Occipital lobe (tissue), 1 donor: ENCODE measurements at regions not wholly inside any gene's neighbourhood (a gene's known extent, or its start where the extent isn't known, plus 50 kb on each side); places are given as distances from the start of the nearest gene placed in this dataset.
A peak's percentile ranks its signal among the peaks of the same experiment; 100 is the strongest.

Experiments used
- DNase-seq: peaks from one replicate; lab custom pipeline; 2025; lab: John Stamatoyannopoulos, UW

DNA sequence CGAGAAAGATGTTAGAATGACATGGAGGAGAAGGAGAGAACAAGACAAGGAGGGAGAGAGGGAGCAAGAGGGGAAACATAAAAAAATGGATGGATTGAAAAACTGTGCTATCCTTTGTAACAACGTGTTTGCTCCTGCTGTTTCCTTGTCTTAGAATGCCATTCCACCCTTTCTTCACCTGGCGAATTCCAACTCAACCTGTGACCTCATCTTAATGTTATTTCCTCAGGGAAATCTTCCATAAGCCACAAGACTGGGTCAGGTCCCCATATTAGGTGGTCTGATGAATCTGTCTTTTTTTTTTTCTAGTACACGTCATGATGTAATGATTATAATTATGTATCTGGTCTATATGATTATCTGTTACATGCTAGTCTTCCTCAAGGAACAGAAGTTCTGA is 195.0 kb upstream of the MAF start:
- DNase-seq: no peak

DNA sequence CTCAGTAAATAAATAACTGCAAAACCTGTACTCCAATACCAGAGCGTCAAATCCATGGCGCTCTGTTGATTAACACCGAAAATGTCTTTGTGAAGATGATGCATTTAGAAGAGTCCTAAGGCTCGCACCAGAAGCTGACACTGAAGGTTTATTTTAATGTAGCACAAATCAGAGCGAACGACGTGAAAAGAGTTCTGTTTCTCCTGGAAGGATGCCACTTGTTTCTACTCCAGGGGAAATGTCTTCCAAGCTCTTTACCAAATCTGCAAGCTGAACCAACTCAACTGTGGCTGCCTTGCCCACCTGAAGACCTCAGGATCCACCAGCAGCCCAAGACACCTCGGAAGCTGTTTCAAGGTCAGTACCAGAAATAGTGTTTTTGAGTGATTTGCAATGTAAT is 194.4 kb upstream of the MAF start:
- no peak for DNase-seq

DNA sequence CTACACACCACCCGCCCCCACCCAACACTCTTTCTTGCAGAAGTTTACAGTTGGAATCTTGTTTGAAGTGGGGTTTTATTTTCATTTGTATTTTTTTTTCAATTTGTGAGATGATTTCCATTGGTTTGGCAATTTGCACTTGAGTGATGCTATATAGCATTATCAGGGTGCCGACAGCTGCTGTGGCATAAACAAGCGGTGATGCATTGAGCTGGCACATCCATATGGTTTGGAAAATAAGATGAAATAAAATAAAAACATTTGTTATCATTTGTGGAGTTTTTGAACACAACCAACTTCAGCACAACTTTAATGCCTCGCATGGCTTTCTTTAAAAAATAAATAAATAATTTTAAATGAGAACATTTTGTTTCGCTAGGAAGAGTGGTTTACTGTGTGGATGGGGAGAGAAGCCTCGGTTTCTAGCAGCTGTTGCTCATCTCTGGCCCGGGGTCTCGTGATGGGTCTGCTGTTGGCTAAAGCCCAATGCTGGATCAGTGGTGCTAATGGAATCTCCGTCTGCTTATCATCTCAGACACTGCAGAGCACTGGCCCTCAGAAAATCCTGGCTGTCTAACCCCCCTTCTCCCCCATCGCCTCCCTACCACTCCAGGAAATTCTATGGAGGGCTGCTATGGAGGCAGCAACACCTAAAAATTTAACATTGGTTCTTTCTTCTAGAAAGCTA is 192.3 kb upstream of the MAF start:
- DNase-seq: no peak

DNA sequence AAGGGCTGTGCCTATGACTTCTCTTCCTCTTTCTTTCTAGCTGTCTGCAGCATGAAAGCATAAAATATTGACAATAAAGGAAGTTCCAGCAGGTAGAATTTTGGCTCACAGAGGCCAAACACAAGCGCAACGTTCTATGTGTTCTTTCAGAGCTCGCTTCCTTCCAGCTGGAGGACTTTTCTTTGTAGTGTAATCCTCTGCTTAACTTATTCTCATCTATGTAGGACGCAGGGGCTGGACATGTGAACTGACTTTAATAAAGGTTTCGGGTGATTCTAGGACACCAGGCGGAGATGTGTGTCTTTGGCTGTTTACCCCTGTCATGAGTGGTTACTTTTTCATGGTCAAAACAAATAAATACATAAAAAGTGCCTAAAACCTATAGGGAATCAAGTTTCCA is 191.5 kb upstream of the MAF start:
- no peak for DNase-seq

DNA sequence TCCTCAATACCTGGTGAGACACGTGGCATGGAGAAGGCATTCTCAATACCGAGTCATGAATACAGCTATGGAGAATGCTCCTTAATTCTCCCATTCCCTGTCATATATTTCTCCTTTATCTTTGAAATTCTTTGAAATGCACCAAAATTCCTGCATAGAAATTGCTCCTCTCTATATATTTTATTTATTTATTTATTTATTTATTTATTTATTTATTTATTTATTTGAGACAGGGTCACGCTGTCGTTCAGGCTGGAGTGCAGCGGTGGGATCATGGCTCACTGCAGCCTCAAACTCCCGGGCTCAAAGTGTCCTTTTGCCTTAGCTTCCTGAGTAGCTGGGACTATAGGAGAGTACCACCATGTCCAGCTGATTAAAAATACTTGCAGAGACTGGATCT is 190.3 kb upstream of the MAF start:
- no peak for DNase-seq

DNA sequence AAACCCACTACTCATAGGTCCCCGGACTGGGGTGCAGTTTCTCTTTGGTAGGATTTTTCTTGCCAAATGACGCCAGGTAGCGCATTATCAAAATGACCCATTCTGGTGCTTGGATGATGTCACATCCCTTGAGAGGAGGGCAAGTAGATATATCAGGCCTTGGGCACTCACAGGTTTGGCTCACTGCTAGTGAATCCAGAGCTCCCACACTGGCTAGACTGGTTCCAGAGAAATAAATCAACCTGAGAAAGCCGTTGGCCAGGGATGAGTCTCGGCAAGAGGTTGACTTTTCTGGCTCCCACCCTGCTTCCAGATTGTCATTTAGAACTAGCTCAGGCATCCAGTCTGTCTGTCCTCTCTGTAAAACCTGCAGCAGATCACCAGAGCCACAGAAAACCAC is 188.4 kb upstream of the MAF start:
- no peak for DNase-seq

DNA sequence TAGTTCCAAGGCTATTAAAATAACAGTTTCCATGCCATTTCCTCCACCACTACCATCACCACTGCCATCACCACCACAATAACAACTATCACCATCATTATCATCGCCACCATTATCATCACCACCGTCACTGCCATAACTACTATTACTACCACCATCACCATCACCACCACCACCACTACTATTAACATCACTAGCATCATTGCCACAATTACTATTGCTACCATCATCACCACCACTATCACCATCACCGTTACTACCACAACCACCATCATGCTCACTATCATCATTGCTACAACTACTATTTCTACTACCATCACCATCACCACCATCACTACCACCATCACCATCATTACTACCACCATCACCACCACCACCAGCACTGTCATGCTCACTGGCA is 185.9 kb upstream of the MAF start:
- DNase-seq: no peak

DNA sequence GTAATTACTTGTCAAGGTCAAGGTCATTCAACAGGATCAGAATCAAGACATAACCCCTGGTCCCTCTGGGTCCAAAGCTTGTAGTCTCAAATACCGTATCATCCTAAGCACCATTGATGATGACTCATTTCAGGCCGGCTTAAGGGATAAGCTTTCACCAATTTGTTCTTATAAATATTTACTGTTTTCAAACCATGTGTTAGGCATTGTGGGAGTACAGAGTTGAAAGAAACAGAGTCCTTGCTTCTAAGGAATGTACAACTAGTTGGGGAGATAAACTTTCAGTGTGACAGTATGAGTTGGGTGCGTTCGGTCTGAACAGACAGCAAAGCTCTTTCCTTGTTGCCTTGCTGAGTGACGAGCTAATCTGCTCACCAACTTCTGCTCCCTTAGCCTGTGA is 183.5 kb upstream of the MAF start:
- no peak for DNase-seq

DNA sequence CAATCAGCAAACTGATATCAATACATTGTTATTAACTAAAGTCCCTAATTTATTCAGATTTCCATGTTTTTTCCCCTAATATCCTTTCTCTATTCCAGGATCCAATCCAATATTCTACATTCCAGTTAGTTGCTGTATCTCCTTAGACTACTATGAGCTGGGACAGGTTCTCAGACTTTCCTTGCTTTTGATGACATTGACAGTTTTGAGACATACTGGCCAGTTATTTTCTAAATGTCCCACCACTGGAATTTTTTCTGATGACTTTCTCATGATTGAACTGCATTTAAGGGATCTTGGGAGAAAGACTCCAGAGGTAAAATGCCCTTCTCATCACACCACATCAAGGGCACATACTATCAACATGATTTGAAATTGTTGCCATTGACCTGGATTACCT is 177.1 kb upstream of the MAF start:
- no peak for DNase-seq

DNA sequence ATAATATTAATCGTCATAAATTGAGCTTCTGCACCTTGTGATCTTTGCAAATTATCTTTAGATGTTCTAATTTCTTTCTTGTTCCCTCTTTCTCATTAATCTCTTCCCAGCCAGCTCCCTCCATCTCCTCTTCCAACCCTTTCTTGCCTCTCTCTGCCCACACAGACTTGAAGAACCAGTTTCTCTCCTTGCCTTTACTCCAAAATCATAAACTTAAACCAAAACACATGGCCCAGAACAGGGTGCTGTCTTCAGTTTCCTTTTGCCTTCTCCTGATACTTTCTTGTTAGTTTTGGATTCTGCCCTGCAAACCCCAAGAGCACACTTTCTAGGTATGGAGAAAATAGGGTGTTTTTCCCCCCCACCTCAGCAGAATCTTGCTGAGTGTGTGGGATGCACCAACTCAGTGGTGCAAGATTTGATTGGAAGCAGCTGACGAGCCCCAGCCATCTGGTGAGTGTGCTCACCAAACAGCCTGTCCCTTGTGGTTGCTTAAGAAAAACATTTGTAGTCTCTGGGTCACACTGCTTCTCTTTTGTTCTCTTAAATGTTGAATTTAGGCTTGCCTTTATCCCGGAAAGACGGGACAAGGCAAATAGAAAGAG is 175.8 kb upstream of the MAF start:
- DNase-seq: no peak

DNA sequence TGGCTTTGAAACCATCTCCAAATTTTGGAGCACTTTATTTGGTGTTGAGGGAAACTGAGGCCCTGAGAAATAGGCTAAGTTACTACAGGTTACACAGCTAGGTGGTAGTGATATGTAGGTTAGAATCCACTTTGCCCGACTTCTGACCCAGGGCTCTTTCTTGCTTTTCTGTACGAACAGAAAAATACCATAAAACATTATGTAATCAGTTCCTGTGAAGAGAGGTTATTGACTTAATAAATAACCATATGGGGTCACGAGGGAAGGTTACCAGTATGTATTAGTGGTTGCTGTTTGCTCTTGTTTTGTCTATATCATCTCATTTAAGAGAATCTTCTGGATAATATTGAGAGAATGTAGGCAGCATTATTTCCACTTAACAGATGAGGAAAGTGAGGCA is 172.2 kb upstream of the MAF start:
- no peak for DNase-seq

DNA sequence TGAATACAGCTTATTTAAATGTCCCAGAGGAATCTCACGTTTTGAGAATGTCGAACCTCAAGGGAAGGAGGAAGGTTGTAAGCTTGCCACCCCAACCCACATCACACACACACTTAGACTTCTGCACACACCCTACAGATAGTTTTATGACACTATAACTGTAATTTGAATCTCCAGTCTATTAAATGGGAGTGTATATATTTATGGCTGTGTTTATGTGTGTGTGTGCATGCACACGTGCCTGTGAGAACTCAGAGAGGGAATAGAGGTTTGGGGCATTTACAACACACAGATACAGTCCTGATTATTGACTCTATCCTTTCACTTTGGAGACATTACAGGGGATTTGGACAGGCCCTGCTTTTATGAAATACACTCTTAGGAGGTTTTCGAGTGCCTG is 171.5 kb upstream of the MAF start:
- no peak for DNase-seq

DNA sequence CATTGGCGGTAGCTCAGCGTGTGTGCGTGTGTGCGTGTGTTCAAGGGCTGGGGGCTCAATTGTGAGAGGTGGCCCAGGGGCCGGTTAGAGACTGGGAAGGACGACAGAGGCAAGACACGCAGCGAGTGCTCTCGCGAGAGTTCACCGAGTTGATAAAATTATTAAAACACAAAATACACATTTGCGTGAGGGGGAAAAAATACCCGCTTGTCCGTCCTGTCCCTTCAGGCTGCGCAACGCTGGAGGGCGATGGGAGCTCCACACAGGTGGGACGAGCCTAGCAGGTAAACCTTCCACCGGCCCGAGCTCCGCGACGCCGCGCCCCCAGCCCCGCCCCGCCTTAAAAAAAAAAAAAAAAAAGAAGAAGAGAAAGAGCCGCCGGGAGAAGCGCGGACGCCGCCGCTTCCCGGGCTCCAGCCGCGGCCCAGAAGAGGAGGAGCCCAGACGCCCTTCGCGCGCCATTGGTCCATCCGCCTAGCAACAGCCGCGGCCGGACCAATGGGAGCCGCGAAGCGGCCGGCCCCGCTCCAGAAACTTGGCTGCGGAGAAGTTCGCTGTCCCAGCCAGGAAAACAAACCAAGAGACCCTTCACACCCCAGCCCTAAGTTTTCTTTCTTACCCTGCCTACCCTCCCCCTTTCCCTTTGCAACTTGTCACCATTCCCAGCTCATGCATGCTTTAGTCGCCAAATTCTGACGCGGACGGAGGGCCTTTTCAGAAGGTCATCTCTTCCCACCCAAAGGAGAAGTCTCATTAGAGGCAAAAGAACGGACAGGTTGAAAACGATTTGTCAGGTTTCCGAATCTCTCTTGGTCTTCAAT is 169.9 kb upstream of the MAF start:
- peak; percentile 75 for DNase-seq

DNA sequence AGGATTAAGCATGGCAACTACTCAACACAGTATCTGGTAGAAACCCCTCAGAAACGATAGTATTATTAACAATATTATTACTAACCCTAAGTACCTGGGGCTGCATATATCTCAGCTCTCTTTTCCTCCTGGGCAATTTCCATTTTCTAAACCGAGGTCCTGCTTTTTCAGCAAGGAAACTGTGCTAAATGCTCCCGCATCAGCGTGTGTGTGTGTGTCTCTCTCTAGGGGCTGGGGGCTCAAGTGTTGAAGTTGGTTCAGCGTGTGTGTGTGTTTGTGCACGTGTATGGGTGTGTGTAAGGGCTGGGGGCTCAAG is 169.3 kb upstream of the MAF start:
- no peak for DNase-seq

DNA sequence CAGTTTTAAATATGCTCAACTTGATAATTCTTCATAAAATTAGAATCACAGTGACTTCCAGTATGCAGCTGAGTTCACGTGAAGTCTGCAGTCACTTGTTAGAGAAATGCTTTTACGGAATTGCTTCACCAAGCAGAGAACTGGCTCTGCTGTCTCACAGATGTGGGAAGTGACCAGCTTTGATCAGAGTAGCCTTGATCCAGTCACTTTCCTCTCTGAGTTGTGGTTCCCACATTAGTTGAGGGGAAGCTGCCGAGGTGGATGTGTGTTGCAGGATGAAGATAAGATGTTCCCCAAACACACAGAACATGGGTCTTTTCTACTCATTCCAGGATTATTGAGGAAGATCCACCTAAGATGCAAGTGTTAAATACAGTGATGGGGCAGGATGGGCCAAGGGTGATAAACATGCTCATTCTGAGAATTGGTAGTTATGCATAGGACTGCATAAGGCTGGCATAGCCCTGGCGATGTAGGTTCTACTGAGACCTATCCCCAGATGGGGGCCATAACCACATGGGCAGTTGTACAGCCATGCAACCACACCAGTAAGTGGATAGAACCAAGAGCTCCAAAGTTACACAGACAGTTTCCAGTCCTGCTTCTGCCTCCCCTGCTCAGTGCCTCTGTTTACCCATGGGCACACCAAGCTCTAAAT is 168.9 kb upstream of the MAF start:
- DNase-seq: no peak

DNA sequence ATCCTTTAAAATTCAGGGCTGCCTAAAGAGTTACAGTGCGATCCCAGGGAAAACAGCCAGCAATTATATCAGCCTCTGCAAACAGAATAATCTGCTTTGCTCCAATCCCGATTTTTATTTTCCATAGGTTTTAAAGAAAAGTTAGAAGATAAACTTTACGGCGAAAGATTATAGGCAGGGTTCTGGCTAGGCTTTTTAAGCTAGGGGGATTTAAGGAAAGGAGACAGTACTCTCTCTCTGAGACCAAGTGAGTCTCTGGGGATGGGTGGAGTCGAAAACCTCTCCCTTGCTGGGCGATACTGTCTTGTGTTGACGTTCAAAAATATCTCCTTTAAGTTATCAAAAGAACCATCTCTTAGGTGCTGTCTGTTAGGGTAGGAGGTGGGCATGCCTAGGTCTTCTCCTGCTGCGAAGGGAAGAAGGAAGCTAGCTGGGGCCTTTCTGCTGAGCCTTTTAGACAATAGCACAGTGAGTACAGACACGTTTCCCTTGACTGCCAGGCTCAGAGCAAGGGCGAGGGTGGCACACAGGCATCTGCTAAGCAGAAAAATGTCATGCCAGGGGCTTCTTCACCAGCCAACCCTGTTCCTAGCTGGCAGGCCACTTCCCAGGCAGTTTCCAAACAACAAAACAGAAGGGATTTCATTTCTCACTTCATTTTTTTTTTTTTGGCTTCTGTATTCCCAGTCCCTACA is 167.9 kb upstream of the MAF start:
- DNase-seq: no peak

DNA sequence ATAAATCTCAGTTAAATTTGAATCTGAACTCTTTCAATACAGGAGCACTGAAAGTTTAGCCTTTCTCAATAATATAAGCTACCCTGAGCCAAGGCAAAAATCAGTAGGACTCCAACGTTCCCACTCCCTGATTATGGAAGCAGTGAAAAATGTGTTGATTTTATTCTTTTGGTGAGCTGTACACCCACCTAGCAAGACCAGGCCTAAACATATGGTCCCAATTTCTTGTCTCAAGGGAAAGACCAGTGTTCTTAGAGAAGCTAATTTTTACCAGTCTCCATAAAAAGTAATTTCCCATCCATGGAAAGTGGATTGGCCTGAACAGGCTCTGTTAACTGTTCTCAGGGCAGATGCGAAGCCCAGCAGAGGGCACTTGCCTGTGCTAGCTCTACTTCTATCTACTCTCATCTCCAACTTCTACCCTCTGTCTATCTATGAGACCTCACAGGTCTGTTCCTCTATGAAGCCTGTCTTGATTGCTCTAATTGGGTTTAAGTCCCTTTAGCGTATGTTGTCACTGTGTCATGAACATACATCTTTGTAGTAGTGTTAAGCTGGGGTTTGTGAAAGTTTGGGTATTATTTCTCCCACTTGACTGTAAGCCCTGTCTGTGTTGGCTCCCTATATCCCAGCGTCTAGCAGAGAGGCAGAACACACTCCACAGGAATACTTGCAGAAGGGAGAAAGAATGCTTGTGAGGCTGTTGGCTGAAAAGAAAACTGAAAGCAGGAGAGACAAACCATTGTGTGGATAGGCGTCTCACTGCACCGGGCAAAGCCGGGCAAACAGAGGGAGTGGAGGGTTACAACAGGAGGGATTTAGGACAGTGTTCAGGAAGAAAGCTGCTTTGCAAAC is 167.1 kb upstream of the MAF start:
- no peak for DNase-seq

DNA sequence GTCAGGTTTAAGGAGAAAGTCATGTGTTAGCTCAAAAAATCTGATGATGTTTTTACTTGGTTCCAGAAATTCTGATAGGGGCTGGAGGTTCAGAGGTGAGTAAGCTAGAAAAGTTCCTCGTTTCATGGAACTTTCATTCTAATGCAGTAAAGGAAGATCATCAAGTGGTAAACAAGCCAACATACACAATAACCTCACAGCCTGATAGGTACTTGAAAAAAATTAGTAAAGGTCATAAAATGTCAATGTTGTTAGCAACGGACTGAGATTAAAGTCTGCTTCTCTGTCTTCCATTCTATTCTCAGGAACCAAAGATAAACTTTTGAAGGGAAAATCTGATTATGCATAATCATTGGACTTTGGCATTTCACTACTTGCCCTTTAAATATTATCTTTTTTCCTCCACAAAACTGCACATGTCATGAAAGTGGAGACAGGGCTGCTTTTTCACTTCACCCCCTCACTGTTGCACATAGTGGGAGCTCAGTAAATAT is 165.4 kb upstream of the MAF start:
- DNase-seq: no peak

DNA sequence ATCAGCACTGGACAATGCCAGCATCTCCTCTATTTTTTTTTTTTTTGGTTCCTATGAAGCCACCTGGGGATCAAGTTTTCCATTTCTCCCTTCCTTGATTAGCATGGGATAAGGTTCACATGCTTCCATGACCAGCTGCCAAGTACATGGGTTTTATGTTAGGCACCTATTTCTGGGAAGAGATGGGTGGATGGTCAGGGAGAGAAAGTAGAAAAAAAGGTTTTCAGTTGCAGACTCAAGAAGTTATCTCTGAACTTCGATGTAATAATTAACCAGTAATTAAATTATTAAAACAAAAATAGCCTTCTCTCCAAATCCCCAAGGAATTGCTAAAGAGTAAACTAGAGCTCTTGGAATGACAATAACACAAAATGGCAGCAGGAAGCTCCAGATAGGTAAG is 164.9 kb upstream of the MAF start:
- no peak for DNase-seq

DNA sequence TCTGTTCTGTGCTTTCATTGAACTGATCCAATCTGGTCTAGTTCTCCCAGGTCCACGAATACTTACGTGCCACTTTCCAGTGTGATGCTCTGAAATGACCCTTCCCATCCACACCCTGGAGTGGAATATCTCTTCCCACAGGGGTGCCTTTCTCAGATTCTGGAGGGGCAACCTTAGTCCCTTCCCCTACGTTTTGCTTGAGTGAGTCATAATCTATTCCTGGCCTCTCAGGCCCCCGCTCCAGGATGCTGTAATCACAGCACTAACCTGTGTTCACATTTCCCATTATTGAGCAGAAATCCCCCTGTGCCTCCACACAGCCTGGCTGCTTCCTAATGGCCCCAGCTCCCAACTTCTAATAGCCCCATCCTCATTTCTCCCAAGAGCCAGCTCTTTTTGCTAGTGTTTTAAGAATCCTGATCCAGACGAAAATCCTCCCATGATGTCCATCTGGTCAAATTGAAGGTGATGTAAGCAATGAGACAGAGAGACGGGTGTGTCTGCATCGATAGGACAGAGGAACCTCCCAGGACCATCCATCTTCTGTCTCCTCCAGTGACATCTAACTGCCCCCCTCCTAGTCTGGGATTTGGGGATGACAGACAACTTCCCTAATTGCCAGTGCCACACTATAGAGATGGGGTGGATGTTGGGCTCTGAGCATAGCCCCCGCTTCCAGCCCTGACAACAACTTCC is 164.0 kb upstream of the MAF start:
- no peak for DNase-seq
